HG02623 (cell line): ENCODE measurements at regions not wholly inside any gene's neighbourhood (a gene's known extent, or its start where the extent isn't known, plus 50 kb on each side); places are given as distances from the start of the nearest gene placed in this dataset.

ENCODE experiments used
- ATAC-seq: cut with Tn5 transposase; IDR thresholded peaks from one replicate; pipeline ENCODE4 v1.9.1; 2021; ENCODE audit warnings: moderate library complexity; ENCODE audit not compliant: unreplicated experiment

GRCh38 chr5:11973469-11973868 is 69.2 kb upstream of the CTNND2 start:
- ATAC-seq = no peak

GRCh38 chr5:11963227-11963626 is 59.0 kb upstream of the CTNND2 start:
- no peak for ATAC-seq

GRCh38 chr5:11962122-11962521 is 57.9 kb upstream of the CTNND2 start:
- no peak for ATAC-seq

DNA sequence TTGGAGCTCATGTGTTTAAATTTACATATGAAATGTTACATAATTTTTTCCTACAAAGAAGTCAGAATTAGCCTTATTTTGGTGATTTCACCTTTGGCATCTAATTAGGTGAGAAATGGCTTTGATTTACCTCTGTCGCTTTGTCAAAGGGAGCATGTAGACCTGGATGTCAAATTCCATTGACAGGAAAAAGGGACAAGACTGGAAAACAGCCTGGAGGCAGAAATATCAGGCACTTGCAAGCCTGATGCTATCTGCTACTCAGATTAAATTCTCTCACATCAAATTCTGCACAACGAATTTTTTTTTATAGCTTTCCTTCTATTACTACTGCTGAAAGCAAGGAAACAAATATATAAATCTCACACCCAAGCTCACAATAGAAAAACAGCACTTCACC is 54.1 kb upstream of the CTNND2 start:
- no peak for ATAC-seq

DNA sequence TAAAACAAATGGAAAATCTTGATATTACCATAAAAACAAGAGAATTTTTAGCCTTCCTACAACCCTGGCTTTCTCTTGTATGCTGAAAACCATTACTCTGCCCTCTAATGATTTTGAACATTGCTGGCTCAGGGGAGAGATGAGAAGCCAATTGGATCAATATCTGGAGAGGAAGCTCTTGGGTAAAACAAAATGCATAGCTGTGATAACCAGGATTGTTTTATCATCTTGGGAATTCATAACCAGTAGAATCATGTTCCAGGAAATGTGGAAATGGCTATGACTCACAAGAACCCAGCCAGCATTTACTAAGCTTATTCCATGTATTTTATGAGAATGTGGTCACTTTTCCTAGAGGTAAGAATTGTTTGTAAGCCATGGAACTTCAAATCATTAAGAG is 51.1 kb upstream of the CTNND2 start:
- no peak for ATAC-seq
